ENCODE measurements at regions not wholly inside any gene's neighbourhood (a gene's known extent, or its start where the extent isn't known, plus 50 kb on each side); places are given as distances from the start of the nearest gene placed in this dataset.

DNA sequence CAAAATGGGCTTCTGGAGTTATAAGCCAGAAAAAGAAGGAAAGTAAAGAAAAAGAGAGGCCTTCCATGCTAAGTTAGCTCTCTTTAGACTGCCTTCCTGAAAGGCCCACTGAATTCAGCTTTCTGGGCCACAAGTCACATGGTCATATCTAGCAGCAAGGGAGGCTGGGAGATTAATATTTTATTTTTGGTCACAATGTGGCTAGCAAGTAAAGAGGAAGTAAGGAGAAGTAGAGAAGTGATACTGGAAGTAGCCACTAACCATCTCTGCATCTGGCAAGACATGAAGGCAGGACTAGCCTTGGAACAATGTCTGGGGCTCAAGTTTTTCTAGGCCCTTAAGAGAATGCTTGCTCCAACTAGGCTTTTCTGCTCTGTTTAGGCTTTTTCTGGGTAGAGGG lies 81.8 kb upstream of the UBE2E1 start (continued):
- TF ChIP-seq, protein P1, sequence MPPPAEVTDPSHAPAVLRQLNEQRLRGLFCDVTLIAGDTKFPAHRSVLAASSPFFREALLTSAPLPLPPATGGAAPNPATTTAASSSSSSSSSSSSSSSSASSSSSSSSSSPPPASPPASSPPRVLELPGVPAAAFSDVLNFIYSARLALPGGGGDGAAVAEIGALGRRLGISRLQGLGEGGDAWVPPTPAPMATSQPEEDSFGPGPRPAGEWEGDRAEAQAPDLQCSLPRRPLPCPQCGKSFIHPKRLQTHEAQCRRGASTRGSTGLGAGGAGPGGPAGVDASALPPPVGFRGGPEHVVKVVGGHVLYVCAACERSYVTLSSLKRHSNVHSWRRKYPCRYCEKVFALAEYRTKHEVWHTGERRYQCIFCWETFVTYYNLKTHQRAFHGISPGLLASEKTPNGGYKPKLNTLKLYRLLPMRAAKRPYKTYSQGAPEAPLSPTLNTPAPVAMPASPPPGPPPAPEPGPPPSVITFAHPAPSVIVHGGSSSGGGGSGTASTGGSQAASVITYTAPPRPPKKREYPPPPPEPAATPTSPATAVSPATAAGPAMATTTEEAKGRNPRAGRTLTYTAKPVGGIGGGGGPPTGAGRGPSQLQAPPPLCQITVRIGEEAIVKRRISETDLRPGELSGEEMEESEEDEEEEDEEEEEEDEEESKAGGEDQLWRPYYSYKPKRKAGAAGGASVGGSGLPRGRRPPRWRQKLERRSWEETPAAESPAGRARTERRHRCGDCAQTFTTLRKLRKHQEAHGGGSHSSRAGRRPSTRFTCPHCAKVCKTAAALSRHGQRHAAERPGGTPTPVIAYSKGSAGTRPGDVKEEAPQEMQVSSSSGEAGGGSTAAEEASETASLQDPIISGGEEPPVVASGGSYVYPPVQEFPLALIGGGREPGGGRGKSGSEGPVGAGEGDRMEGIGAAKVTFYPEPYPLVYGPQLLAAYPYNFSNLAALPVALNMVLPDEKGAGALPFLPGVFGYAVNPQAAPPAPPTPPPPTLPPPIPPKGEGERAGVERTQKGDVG (CRISPR knock-in tag; IDR thresholded peaks at IDR 0.05), result no peak
- TF ChIP-seq KLF5 (IDR thresholded peaks at IDR 0.05; ENCODE audit: partially characterized antibody), result no peak
- no peak for TF ChIP-seq RELA (IDR thresholded peaks at IDR 0.05; ENCODE audit: borderline replicate concordance, partially characterized antibody)
- TF ChIP-seq CHD1 (IDR thresholded peaks at IDR 0.05; ENCODE audit: low read depth, low read length), result no peak
- TF ChIP-seq SIN3A (IDR thresholded peaks at IDR 0.05; ENCODE audit: low read depth, low read length), result no peak
- no peak for TF ChIP-seq SMAD5 (IDR thresholded peaks at IDR 0.05; ENCODE audit: low read depth)
- TF ChIP-seq, protein P2, sequence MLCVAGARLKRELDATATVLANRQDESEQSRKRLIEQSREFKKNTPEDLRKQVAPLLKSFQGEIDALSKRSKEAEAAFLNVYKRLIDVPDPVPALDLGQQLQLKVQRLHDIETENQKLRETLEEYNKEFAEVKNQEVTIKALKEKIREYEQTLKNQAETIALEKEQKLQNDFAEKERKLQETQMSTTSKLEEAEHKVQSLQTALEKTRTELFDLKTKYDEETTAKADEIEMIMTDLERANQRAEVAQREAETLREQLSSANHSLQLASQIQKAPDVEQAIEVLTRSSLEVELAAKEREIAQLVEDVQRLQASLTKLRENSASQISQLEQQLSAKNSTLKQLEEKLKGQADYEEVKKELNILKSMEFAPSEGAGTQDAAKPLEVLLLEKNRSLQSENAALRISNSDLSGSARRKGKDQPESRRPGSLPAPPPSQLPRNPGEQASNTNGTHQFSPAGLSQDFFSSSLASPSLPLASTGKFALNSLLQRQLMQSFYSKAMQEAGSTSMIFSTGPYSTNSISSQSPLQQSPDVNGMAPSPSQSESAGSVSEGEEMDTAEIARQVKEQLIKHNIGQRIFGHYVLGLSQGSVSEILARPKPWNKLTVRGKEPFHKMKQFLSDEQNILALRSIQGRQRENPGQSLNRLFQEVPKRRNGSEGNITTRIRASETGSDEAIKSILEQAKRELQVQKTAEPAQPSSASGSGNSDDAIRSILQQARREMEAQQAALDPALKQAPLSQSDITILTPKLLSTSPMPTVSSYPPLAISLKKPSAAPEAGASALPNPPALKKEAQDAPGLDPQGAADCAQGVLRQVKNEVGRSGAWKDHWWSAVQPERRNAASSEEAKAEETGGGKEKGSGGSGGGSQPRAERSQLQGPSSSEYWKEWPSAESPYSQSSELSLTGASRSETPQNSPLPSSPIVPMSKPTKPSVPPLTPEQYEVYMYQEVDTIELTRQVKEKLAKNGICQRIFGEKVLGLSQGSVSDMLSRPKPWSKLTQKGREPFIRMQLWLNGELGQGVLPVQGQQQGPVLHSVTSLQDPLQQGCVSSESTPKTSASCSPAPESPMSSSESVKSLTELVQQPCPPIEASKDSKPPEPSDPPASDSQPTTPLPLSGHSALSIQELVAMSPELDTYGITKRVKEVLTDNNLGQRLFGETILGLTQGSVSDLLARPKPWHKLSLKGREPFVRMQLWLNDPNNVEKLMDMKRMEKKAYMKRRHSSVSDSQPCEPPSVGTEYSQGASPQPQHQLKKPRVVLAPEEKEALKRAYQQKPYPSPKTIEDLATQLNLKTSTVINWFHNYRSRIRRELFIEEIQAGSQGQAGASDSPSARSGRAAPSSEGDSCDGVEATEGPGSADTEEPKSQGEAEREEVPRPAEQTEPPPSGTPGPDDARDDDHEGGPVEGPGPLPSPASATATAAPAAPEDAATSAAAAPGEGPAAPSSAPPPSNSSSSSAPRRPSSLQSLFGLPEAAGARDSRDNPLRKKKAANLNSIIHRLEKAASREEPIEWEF (IDR thresholded peaks at IDR 0.05; ENCODE audit: insufficient replicate concordance, low read depth, low read length), result no peak
- TF ChIP-seq HDAC2 (IDR thresholded peaks at IDR 0.05), result no peak
- TF ChIP-seq RCOR1 (conservative IDR thresholded peaks at IDR 0.05; ENCODE audit: low read depth, low read length), result no peak
- TF ChIP-seq MYB (IDR thresholded peaks at IDR 0.05; ENCODE audit: borderline replicate concordance, low read depth, low read length), result no peak
- no peak for TF ChIP-seq POLR2AphosphoS2 (IDR thresholded peaks at IDR 0.05; ENCODE audit: low read depth, low read length)
- no peak for TF ChIP-seq MXI1 (IDR thresholded peaks at IDR 0.05; ENCODE audit: low read depth, low read length)
- no peak for TF ChIP-seq SREBF2 (IDR thresholded peaks at IDR 0.05; ENCODE audit: low read length)
- no peak for TF ChIP-seq PML (IDR thresholded peaks at IDR 0.05; ENCODE audit: low read length)
- TF ChIP-seq, protein P3, sequence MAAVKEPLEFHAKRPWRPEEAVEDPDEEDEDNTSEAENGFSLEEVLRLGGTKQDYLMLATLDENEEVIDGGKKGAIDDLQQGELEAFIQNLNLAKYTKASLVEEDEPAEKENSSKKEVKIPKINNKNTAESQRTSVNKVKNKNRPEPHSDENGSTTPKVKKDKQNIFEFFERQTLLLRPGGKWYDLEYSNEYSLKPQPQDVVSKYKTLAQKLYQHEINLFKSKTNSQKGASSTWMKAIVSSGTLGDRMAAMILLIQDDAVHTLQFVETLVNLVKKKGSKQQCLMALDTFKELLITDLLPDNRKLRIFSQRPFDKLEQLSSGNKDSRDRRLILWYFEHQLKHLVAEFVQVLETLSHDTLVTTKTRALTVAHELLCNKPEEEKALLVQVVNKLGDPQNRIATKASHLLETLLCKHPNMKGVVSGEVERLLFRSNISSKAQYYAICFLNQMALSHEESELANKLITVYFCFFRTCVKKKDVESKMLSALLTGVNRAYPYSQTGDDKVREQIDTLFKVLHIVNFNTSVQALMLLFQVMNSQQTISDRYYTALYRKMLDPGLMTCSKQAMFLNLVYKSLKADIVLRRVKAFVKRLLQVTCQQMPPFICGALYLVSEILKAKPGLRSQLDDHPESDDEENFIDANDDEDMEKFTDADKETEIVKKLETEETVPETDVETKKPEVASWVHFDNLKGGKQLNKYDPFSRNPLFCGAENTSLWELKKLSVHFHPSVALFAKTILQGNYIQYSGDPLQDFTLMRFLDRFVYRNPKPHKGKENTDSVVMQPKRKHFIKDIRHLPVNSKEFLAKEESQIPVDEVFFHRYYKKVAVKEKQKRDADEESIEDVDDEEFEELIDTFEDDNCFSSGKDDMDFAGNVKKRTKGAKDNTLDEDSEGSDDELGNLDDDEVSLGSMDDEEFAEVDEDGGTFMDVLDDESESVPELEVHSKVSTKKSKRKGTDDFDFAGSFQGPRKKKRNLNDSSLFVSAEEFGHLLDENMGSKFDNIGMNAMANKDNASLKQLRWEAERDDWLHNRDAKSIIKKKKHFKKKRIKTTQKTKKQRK (IDR thresholded peaks at IDR 0.05; ENCODE audit: low read depth, low read length), result no peak
- no peak for TF ChIP-seq ZNF622 (IDR thresholded peaks at IDR 0.05)
- TF ChIP-seq ZZZ3 (IDR thresholded peaks at IDR 0.05; ENCODE audit: control insufficient read depth, insufficient read length, low read depth), result no peak
- no peak for TF ChIP-seq POLR2A (IDR thresholded peaks at IDR 0.05; ENCODE audit: low read depth, low read length)
